NCI-H1436 treated with DMSO at 0.1 percent for 48 hours (cell line): ENCODE measurements at regions not wholly inside any gene's neighbourhood (a gene's known extent, or its start where the extent isn't known, plus 50 kb on each side); places are given as distances from the start of the nearest gene placed in this dataset.
A peak's percentile ranks its signal among the peaks of the same experiment; 100 is the strongest.

ENCODE experiments used
- DNase-seq: peaks from one replicate; lab custom pipeline; 2025; lab: John Stamatoyannopoulos, UW

DNA sequence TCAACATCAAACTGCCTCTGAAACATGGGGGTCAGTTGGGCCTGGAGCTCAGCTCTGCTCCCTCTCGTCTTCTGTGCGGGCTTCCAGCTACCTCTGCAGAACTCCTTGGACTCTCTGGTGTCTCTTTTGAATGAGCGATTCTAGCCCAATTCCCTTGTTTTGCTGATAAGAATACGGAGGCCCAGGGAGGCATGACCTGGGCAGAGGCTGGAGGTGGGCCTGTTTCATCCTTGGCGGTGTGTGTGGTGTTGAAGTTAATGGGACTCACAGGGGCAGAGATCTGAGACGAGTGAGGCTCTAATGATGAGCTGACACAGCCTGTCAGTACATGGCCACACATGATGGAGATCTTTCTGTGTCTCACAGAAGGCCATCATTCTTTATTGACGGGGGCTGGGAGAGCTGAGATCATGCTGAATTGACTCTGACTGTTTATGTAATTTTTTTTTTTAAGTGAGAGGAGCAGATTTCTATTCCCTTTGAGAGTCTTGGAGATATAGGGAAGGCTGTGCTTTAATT, 134.5 kb downstream of the URB2 start:
- DNase-seq = no peak

DNA sequence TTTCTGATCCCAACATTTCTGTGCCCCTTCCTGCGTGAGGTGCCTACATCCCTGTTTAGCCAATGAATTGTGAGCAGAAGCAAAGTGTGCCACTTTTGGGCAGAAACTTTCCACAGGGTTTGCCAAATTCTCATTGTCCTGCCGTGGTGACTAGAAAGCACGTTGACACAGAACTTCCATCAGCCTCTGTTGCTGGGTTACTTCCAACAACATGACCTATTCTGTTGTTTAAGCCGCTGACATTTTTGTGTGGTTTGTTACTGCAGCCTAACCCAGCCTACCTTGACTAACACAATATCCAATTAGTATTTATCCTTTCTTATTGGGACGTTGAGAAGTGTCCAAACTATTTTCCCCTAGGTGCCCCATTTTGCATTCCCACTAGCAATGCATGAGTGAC, 136.8 kb downstream of the URB2 start:
- DNase-seq = no peak

DNA sequence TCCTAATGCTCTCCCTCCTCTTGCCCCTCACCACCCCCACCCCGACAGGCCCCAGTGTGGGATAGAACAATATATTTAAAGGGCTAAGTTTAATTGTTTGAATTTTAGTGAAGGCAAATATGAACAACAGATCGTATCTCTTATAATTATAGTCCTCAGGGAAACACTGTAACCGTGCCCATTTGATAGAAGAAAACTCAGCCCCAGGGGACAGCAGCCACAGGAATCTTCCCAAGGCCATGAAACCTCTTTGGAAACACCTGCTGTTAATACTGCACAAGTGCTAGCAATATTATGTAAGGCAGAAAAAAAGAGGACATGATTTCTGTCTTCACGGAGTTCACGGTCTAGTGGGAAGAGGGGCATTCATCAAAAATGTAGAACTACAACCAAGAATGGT, 142.2 kb downstream of the URB2 start:
- peak; percentile 82 for DNase-seq

DNA sequence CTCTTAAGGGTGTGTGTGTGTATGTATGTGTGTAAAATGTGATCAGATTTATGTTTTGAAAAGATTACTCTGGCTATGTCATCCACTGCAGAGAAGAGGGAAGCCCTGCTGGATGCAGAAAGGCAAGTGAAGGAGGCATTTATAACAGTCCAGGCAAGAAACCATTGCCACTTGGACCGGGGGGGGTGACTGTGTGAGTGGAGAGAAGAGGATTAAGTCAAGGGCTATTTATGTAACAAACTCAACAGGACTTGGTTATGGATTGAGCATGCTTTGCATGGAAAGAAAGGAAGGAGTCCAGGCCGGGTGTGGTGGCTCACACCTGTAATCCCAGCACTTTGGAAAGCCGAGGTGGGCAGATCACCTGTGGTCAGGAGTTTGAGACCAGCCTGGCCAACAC, 143.0 kb downstream of the URB2 start:
- no peak for DNase-seq

DNA sequence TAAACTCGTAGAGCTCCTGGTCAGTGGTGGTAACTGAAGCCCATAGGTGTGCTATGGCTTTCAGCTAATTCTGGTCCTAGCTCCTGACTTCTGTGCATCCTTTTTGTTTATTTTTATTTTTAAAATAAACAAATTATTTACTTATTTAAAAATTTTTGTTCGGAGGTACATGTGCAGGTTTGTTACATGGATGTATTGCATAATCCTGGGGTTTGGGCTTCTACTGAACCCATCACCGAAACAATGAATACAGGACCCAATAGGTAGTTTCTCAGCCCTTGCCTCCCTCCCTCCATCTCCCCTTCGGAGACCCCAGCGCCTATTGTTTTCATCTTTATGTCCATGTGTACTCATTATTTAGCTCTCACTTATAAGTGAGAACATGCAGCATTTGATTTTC, 143.8 kb downstream of the URB2 start:
- no peak for DNase-seq

DNA sequence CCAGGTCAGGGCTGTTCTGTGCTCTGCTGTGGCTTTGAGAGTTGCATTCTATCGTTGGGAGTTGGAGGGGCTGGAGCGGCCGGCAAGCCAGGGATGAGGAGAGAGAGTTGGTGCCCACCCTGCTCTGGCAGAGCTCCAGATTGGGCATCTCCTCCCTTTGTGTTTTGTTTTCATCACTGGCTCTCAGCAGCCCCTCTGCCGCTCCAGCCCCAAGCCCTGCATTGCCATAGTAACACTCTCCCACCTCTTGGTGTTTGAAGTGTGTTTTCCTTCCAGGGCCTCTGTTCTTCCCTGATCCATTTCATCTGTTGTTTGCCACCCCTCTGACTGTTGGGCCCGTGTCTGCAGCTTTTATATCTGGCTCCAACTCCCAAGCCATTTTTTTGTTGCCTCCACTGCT, 152.7 kb downstream of the URB2 start:
- DNase-seq = no peak

DNA sequence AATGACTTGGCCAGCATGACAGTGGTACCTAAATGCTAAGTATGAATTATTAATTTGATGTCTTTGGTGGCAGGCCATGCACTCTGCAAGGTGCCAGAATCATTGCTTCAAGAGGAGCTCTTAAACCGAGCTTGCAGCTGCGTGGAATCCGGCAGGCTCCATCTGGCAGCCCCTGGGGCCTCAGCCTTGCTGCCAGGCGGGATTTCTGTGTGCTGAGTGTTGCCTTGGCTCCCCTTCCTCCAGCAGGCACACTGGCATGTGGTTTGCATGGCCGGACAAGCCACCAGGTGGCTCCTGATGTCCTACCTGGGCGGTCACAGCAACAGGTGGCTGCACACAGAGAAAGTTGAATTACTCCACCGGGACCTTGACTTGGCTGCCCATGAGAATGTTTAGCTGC, 155.4 kb downstream of the URB2 start:
- DNase-seq = no peak

DNA sequence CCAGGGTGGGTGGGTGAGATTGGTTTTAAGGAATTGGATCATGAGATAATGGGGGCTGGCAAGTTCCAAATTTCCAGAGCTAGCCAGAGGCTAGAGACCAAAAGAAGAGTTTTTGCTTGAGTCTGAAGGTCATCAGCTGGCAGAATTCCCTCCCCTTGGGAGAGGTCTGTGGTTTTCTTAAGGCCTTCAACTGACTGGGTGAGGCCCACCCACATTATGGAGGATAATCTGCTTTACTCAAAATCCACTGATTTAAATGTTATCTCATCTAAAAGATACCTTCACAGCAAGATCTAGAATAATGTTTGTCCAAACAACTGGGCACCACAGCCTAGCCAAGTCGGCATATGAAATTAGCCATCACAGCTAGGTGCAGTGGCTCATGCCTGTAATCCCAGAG, 156.4 kb downstream of the URB2 start:
- DNase-seq = no peak

DNA sequence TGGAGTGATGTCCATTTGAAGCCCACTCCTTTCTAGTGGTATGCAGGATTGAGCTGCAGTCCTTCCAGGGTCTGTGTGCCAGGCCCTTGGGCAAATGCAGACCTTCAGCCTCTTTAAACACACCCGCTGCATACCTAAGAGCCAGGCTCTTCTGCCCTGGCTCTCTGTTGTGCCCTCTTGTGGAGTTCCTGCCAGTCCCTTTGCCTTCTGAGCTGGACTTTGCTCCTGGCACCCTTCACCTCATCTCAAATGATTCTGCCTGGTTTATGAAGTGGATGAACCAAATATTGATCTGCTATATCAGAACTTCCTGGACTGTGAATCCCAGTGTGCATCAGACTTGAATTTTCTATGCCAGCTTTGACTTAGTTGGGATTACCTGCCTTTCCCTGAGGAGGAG, 158.8 kb downstream of the URB2 start:
- DNase-seq = no peak

DNA sequence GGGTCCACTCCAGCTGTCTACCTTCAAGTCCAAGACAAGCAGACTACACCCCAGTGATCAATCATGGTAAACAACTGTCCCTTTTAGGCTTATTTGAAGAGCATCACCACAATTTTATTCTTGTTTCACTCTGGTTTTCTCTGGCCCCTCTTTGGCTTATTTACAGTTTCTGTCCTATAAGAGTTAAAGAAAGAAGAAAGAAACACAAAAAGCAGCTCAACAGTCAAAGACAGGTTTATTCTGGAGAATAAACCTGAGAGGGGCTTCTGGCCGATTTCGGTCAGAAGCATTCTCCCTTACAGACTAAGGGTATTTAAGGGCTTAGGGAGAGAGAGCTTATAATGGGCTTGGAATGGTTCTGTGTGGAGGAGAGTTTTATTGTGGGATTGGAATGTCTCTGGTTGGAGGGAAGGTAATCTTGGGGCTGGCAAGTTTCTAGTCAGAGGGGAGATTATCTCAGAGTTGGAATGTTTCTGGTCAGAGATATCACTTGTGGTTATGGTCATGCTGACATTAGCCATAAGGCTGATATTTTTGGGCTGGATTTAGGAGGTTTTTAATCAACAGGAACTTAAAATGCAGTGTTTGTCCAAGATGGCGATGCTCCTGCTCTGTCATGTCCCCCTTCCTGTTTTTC, 161.0 kb downstream of the URB2 start:
- DNase-seq = no peak

DNA sequence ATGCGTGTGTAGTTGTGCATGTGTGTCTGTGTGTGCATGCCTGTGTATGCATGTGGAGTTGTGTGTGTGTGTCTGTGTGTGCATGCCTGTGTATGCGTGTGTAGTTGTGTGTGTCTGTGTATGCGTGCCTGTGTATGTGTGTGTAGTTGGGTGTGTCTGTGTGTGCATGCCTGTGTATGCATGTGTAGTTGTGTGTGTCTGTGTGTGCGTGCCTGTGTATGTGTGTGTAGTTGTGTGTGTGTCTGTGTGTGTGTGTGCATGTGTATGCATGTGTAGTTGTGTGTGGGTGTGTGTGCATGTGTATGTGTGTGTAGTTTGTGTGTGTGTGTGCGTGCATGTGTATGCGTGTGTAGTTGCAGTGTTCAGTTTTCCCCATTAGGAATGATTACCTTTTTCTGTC, 162.0 kb downstream of the URB2 start:
- DNase-seq = no peak

DNA sequence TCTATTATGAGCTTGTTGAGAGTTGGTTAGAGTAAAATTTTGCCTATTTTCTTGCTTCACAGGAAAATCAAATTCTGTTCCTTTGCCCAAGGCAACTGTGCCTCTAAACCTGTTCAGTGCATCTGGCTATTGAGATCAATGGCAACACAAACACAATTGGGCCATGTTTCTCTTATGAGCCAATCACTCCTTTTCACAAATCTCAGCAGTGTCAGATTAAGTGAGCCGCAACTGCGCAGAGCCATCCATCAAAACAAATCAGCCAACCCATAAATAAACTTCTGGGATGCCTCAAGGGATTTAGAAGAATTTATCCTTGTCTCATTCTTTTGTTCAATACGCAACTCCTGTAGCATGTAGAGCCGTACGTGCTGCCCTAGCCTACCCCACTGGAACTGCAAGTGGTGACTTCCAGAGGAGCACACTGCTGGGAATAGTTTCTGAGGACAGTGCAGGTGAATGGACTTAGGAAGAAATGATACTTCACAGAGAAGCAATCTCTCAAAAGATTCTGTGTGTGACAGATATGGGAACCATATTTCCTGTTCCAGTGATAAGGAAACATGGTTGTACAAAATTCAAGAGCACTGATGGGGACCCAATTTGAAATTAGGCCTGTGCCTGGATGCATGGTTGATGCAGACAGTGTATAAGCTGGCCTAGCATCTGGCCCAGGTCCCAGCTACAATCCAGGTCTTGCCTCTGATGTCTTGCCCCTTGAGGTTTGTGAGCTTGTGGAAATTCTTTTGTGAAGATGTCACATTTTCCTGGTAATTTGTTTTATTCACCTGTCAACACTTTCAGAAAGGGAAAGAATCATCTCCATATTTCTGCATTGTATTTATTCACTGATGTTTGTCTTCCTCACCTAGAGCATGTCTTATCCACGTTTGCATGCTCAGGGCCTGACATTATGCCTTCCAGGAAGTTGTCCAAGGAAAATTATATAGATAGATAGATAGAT, 166.2 kb downstream of the URB2 start:
- no peak for DNase-seq

DNA sequence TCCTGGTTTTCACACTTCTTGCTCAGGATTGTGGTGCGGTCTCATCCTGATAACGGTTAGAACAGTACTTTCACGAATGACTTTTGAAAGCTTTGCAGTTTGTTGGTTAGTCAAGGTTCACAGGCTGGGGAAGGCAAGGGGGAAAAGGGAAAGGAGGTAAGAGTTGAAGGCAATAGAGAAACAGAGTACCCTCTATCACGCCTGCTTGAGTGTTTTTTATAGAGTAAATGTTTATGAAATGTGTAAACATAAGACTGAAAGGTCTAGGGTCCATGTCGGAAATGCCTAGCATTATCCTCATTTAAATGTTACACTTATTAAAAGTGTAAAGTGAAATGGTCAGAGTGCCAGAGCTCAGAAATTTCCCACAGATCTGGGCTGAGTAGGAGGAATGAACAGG, 167.4 kb downstream of the URB2 start:
- DNase-seq = no peak

DNA sequence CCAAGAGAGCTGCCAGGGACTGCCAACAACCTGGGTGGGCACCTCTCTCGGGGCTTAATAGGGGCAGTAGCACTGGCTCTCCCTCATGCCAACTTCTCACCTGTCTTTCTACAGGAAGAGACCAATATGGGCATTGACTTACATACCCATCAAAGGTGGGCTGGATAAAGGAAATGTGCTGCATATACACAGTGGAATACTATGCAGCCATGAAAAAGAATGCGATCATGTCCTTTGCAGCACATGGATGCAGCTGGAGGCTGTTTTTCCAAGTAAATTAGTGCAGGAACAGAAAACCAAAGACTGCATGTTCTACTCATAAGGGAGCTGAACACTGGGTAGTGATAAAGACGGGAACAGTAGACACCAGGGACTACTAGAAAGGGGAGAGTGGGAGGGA, 172.5 kb downstream of the URB2 start:
- DNase-seq = no peak

DNA sequence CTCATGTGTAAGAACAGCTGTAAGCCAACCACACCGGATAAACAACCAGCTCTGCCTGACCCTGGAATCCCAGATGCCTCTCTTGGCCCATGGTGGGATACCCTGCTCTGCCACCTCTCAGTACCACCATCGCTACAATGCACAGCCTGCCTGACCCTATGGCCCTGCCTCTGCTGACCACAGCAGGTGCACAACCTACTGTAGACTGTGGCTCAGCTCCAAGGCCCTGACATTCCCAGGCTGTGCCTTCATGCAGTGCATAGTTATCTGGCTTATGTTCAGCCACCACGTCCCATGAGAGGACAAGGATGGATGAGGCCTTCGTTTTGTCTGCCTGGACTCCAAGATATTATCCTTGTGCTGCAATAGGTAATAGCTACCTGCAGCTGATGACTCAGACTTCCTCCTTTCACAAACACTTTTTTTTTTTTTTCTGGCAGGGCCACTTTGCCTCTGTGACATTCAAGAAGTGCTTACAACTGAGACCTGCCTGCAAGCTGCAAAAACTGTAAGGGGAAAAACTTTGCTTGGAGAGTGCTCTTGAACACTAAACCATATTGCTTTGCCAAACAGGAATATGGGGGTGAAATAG, 177.7 kb downstream of the URB2 start:
- DNase-seq = no peak

DNA sequence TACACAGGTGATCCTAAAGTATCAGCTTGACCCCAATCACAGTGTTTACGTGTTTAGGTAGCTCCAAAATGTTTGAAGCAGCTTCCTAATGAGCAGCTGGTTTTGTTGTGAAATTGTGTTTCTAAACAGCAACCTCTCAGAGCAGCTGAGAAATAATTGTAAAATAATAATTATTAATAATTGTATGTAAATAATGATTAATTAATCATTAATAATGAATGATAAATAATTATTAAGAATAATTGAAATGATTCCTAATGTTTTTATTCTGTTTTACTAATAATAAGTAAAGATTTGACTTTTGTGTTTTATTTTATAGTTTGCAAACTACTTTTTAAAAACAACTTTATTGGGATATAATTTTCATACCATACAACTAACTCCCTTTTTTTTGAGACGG, 182.2 kb downstream of the URB2 start:
- DNase-seq = no peak

DNA sequence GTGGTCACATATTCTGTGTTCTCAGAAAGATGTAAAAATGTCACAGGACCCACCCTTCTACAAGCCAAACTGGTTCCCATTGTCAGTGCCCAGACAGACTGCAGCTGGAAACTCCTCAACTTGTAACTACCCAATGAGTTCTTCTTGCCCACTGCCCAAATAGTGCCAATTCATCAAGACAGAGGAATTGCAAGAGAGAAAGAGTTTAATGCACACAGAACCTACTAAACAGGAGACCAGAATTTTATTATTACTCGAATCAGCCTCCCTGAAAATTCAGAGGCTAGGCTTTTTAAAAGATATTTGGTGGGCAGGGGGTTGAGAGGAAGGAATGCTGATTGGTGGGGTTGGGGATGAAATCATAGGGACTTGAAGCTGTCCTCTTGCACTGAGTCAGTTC, 184.1 kb downstream of the URB2 start:
- no peak for DNase-seq

DNA sequence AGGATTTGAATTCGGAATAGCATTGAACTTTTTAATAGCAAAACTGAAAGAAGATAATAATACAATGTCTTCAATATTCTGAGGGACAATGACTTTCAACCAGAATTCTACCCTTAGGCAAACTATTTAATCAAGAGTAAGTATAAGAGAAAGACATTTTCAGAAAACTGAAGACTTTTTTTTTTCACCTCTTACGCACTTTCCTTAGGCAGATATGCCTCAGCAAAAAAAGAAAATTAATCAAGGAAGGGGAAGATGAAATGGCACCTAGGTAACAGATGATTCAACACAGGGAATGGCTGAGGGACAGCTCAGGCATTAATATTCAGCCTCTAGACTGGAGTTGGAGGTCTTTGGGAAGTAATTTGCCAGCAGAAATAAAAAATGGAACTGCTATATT, 184.9 kb downstream of the URB2 start:
- no peak for DNase-seq

DNA sequence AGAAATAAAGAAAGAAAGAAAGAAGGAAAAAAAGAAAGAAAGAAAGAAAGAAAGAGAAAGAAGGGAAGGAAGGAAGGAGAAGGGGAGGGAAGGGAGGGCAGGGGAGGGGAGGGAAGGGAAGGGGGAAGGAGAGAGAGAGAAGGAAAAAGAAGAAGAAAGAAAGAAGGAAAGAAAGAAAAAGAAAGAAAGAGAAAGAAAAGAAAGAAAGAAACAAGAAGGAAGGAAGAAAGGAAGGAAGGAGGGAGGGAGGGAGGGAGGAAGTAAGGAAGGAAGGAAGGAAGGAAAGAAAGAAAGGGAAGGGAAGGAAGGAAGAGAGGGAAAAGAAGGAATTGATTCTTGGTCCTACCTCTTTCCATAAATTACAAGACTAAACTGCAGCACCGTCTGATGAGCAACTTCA, 186.1 kb downstream of the URB2 start:
- DNase-seq = no peak

DNA sequence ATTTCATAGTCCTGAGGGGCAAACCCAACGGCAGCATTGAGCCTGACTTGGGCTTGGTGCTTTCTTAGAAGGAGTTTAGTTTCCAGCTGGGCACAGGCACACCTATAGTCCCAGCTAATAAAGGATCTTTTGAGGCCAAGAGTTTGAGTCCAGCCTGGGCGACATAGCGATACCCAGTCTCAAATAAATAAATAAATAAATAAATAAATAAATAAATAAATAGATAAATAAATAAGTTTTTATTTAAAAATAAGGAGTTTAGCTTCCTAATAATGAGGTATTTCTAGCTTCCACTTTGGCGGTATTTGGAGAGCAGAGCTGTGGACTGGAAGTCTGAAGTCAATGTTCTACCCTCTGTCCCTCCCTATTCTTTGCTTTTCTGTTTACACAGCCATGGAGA, 186.6 kb downstream of the URB2 start:
- DNase-seq = no peak

DNA sequence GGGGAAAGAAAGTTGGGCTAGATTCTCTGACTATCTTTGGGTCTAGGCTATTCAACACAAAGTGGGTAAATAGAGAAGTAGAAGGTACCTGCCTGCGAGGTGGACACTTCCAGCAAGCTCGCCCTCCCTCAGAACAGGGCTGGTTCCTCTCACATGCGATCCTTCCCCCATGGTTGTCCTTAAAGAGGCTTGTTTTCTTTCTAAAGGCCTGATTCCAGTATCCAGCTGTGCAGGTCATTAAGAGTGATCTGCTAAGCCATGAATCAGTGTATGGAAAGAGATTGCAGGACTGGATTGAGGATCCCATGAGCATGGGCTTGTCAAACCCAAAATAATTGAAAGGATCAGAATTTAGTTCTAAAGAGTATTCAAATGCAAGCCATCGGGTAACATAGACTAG, 189.0 kb downstream of the URB2 start:
- DNase-seq = no peak

DNA sequence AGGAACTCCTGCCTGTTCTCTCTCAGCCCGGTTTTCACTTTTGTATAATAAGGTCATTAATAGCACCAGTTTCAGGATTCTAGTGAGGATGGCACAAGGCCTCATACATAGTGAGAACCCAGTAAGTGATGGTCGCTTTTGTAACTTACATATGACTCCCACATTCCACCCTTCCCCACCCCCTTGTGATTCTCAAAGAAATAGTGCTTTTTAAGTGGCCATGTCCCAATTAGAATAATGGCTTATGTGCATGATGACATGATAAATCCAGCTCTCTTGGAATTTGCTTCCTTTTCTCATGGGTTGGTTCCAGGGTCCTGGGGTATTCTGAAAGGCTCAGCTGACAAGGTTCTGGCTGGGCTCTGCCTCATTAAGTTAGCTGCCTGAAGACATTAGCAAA, 189.9 kb downstream of the URB2 start:
- no peak for DNase-seq

DNA sequence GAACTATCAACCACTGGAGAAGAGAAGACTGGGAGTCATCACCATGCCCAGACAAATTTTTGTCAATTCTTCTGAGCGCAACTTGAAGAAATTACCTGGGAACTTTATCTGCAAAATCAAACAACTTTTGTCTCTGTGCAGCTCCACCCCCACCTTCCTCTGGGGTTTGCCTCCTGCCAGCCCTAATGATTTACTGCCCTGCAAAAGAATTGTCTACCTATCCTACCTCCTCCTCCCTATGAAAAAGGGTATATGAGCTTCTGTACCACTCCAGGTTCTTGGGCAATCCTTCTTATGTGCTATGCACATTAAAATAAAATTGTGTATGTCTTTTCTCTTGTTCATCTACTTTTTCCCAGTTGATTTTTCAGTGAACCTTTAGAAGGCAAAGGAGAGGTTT, 191.9 kb downstream of the URB2 start:
- DNase-seq = no peak
